ENCODE measurements at regions not wholly inside any gene's neighbourhood (a gene's known extent, or its start where the extent isn't known, plus 50 kb on each side); places are given as distances from the start of the nearest gene placed in this dataset.

DNA sequence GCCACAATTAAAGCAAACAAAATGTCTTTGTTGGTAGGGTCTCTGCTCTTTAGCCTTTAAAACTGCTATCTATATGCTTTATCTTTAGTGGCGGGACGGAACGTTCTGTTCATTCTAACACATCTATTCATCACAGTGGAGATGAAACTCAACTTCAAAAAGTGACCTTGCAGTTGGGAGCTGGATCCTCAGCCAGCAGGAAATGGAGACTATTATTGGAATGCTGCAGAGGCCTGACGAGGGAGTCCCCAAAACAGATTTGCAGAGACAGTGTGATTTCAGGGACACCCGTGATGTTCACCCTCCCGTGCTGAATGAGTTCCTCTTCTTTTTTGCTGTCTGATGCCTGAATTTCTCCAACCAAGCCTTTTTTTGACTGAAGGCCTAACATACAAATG lies 306.0 kb upstream of the SHH start:
- TF ChIP-seq, protein P1, sequence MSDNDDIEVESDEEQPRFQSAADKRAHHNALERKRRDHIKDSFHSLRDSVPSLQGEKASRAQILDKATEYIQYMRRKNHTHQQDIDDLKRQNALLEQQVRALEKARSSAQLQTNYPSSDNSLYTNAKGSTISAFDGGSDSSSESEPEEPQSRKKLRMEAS (IDR thresholded peaks at IDR 0.05), result no peak
- no peak for TF ChIP-seq EP300 (IDR thresholded peaks at IDR 0.05; ENCODE audit: borderline replicate concordance)
- TF ChIP-seq, protein P2, sequence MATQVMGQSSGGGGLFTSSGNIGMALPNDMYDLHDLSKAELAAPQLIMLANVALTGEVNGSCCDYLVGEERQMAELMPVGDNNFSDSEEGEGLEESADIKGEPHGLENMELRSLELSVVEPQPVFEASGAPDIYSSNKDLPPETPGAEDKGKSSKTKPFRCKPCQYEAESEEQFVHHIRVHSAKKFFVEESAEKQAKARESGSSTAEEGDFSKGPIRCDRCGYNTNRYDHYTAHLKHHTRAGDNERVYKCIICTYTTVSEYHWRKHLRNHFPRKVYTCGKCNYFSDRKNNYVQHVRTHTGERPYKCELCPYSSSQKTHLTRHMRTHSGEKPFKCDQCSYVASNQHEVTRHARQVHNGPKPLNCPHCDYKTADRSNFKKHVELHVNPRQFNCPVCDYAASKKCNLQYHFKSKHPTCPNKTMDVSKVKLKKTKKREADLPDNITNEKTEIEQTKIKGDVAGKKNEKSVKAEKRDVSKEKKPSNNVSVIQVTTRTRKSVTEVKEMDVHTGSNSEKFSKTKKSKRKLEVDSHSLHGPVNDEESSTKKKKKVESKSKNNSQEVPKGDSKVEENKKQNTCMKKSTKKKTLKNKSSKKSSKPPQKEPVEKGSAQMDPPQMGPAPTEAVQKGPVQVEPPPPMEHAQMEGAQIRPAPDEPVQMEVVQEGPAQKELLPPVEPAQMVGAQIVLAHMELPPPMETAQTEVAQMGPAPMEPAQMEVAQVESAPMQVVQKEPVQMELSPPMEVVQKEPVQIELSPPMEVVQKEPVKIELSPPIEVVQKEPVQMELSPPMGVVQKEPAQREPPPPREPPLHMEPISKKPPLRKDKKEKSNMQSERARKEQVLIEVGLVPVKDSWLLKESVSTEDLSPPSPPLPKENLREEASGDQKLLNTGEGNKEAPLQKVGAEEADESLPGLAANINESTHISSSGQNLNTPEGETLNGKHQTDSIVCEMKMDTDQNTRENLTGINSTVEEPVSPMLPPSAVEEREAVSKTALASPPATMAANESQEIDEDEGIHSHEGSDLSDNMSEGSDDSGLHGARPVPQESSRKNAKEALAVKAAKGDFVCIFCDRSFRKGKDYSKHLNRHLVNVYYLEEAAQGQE (IDR thresholded peaks at IDR 0.05; ENCODE audit: low read depth), result no peak
- TF ChIP-seq TEAD4 (IDR thresholded peaks at IDR 0.05), result no peak
- TF ChIP-seq FOXM1 (IDR thresholded peaks at IDR 0.05; ENCODE audit: borderline replicate concordance, low read depth), result no peak
- TF ChIP-seq CEBPB (IDR thresholded peaks at IDR 0.05), result no peak
- TF ChIP-seq EGR1 (IDR thresholded peaks at IDR 0.05), result no peak
- no peak for TF ChIP-seq RAD21 (IDR thresholded peaks at IDR 0.05; ENCODE audit: low read depth)
- no peak for TF ChIP-seq CREB1 (IDR thresholded peaks at IDR 0.05; ENCODE audit: low read depth)
- TF ChIP-seq, protein P3, sequence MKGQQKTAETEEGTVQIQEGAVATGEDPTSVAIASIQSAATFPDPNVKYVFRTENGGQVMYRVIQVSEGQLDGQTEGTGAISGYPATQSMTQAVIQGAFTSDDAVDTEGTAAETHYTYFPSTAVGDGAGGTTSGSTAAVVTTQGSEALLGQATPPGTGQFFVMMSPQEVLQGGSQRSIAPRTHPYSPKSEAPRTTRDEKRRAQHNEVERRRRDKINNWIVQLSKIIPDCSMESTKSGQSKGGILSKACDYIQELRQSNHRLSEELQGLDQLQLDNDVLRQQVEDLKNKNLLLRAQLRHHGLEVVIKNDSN (IDR thresholded peaks at IDR 0.05), result no peak
- TF ChIP-seq ZBTB7A (IDR thresholded peaks at IDR 0.05; ENCODE audit: low read depth), result no peak
- TF ChIP-seq YY1 (IDR thresholded peaks at IDR 0.05; ENCODE audit: low read depth), result no peak

DNA sequence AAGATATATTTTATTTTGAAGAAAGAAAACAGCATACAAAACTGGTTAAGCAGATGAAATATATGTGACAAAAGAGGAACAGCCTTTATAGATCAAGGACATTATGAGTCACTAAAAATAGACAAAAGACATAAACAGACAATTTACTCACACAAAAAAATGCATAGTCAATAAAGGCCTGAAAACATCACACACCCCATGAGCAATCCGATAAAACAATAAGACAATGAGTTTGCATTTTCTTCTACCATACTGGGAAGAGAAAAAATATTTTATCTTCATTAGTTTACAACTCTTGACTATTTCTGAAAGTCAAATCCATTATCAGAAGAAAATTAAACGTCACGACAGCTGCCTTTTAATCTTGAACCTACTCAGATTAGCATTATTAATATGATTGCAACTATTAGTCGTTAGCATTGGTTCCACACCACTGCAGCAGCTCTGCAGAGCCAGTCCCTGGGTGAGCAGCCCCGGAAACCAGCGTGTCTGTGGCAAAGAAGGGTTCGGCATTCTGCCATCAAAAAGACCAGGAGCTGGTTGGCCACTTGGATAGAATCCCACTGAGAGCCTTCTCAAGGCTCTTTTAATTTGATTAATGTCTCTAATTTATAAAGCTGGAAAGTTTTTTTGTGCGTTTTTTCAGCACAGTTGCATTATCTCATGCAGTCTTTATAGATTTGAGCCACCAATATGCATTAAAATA lies 305.4 kb upstream of the SHH start:
- TF ChIP-seq, protein P2 (IDR thresholded peaks at IDR 0.05; ENCODE audit: low read depth), result no peak
- TF ChIP-seq CEBPB (IDR thresholded peaks at IDR 0.05), result no peak
- TF ChIP-seq TCF12 (IDR thresholded peaks at IDR 0.05; ENCODE audit: low read depth), result no peak
- TF ChIP-seq FOXM1 (IDR thresholded peaks at IDR 0.05; ENCODE audit: borderline replicate concordance, low read depth), result no peak
- TF ChIP-seq, protein P3 (IDR thresholded peaks at IDR 0.05), result no peak
- TF ChIP-seq TEAD4 (IDR thresholded peaks at IDR 0.05), result no peak
- no peak for TF ChIP-seq ZBTB7A (IDR thresholded peaks at IDR 0.05; ENCODE audit: low read depth)
- TF ChIP-seq NFIC (IDR thresholded peaks at IDR 0.05), result no peak
- TF ChIP-seq EP300 (IDR thresholded peaks at IDR 0.05; ENCODE audit: borderline replicate concordance), result no peak
- TF ChIP-seq TAF1 (IDR thresholded peaks at IDR 0.05; ENCODE audit: low read depth), result no peak
- TF ChIP-seq CREB1 (IDR thresholded peaks at IDR 0.05; ENCODE audit: low read depth), result no peak

DNA sequence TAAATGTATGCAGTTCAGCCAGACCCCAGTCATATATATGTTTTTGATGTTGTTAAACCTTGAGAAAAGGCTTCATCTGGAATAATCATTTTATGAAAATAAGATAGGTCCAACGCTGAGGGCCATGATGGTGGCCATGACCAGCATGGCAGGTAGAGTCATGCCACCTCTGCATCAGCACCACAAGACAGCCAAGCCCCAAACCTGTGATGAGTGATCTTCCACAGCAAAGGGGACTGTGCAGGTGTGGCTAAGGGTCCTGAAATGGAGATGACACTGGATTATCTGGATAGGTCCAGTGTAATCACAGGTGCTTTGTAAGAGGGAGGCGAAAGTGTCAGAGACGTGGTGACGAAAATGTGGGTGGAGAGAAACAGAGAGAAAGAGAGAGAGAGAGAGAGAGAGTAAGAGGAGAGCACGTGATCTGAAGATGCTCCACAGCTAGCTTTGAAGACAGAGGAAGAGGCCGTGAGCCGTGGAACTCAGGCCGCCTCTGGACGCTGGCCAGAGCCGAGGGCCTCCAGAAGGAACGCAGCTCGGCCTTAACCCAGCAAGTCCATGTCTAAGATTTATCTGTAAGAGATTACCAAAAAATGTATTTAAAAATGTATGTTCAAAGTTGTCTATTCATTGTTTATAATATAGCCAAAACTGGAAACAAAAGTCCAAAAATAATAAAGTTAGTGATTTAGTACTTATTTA lies 304.4 kb upstream of the SHH start:
- TF ChIP-seq, protein P1 (IDR thresholded peaks at IDR 0.05), result no peak
- TF ChIP-seq EGR1 (IDR thresholded peaks at IDR 0.05) (no peak), NFIC (IDR thresholded peaks at IDR 0.05) (no peak), TCF12 (IDR thresholded peaks at IDR 0.05; ENCODE audit: low read depth) (no peak), CEBPB (IDR thresholded peaks at IDR 0.05) (no peak), CREB1 (IDR thresholded peaks at IDR 0.05; ENCODE audit: low read depth) (no peak), TAF1 (IDR thresholded peaks at IDR 0.05; ENCODE audit: low read depth) (no peak)
- TF ChIP-seq, protein P3 (IDR thresholded peaks at IDR 0.05), result no peak
- TF ChIP-seq, protein P2 (IDR thresholded peaks at IDR 0.05; ENCODE audit: low read depth), result no peak

DNA sequence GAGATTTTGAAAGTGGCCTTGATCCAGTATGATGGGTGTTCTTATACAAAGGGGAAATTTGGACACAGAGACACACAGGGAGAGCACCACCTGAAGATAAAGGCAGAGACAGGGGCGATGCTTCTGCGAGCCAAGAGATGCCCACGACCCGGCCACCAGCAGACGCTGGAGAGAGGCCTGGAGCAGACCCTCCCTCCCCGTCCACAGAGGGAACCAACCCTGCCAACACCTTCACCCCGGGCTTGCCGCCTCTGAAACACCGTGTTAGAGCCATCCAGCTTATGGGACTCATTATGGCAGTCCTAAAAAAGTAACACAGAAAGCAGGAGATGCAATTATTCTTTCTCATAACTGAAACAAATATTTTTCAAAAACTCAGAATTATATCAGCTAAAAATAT lies 303.3 kb upstream of the SHH start:
- TF ChIP-seq TAF1 (IDR thresholded peaks at IDR 0.05; ENCODE audit: low read depth), result no peak
- no peak for TF ChIP-seq RAD21 (IDR thresholded peaks at IDR 0.05; ENCODE audit: low read depth)
- no peak for TF ChIP-seq CREB1 (IDR thresholded peaks at IDR 0.05; ENCODE audit: low read depth)
- TF ChIP-seq CEBPB (IDR thresholded peaks at IDR 0.05), result no peak
- TF ChIP-seq, protein P1 (IDR thresholded peaks at IDR 0.05), result no peak
- no peak for TF ChIP-seq FOXM1 (IDR thresholded peaks at IDR 0.05; ENCODE audit: borderline replicate concordance, low read depth)
- TF ChIP-seq, protein P2 (IDR thresholded peaks at IDR 0.05; ENCODE audit: low read depth), result no peak
- TF ChIP-seq, protein P3 (IDR thresholded peaks at IDR 0.05), result no peak
- no peak for TF ChIP-seq ZBTB7A (IDR thresholded peaks at IDR 0.05; ENCODE audit: low read depth)

Data from Ishikawa (cell line).